Gastroesophageal sphincter (tissue), 3 donors: ENCODE measurements at regions not wholly inside any gene's neighbourhood (a gene's known extent, or its start where the extent isn't known, plus 50 kb on each side); places are given as distances from the start of the nearest gene placed in this dataset.

Experiments used
- CTCF ChIP-seq, 4 experiments: fragments of 200-600 bp in 2 of 4; fragments of 450-650 bp in 2 of 4; sonication (generic) in 1 of 4; IDR thresholded peaks; one replicate each; pipeline ENCODE4 v1.5.1; 2017 to 2019; ENCODE audit warnings: antibody characterized with exemption in 4 of 4, mild to moderate bottlenecking in 2 of 4, moderate library complexity in 2 of 4
- POLR2A ChIP-seq, 2 donors: fragments of 450-650 bp; IDR thresholded peaks; one replicate each; pipeline ENCODE4 v1.6.1; 2017; ENCODE audit warnings: antibody characterized with exemption in 2 of 2, mild to moderate bottlenecking in 2 of 2, moderate library complexity in 1 of 2

- TF ChIP-seq CTCF (IDR thresholded peaks at IDR 0.05) (no peak), POLR2A (IDR thresholded peaks at IDR 0.05) (peak; percentile 16 to 37)
These were observed 89.4 kb downstream of the ANXA2R start for GRCh38 chr5:42950456-42951292.
